Esophagus (tissue), 2 donors: ENCODE measurements at regions not wholly inside any gene's neighbourhood (a gene's known extent, or its start where the extent isn't known, plus 50 kb on each side); places are given as distances from the start of the nearest gene placed in this dataset.
"Not testable (repeated sequence)": the region's sequence is repeated elsewhere in the genome, so short reads cannot be mapped to it uniquely, and the experiment has no call there.

Experiments
- H3K27ac ChIP-seq, 2 donors: one replicate each; pipeline ENCODE4 v1.5.1; 2013; ENCODE audit warnings: low read depth in 2 of 2, mild to moderate bottlenecking in 2 of 2, inconsistent platforms in 1 of 2, low read length in 1 of 2, moderate library complexity in 1 of 2
- H3K27me3 ChIP-seq, 2 donors: one replicate each; pipeline ENCODE4 v1.6.1; 2013; ENCODE audit warnings: low read length in 2 of 2, control low read depth in 1 of 2, mild to moderate bottlenecking in 1 of 2; ENCODE audit not compliant: insufficient read depth in 2 of 2, control insufficient read depth in 1 of 2
- H3K36me3 ChIP-seq, 2 donors: one replicate each; pipeline ENCODE4 v1.6.1; 2013; ENCODE audit warnings: low read length in 1 of 2; ENCODE audit not compliant: control insufficient read depth in 2 of 2, insufficient read depth in 2 of 2
- H3K4me1 ChIP-seq, 2 donors: one replicate each; pipeline ENCODE4 v1.6.1; 2013; ENCODE audit warnings: low read length in 1 of 2; ENCODE audit not compliant: control insufficient read depth in 2 of 2, insufficient read depth in 2 of 2
- H3K4me3 ChIP-seq, 2 donors: one replicate each; pipeline ENCODE4 v1.5.1; 2013; ENCODE audit warnings: low read length in 2 of 2, mild to moderate bottlenecking in 2 of 2, low read depth in 1 of 2, moderate library complexity in 1 of 2
- H3K9me3 ChIP-seq, 2 donors: one replicate each; pipeline ENCODE4 v1.6.1; 2013; ENCODE audit warnings: mild to moderate bottlenecking in 2 of 2, low read depth in 1 of 2, low read length in 1 of 2, moderate library complexity in 1 of 2; ENCODE audit not compliant: control insufficient read depth in 2 of 2, insufficient read depth in 1 of 2
- WGBS, 2 donors: extraction: QIAGEN DNeasy Blood & Tissue Kit; methylation state at CpG; one replicate each; pipeline ENCODE4 v1.1.7; 2013; 5-methylcytosine and 5-hydroxymethylcytosine counted together
- donor health status: healthy with polysubstance abuse.
- donor health status: Bipolar disorder and iron deficiency.

DNA sequence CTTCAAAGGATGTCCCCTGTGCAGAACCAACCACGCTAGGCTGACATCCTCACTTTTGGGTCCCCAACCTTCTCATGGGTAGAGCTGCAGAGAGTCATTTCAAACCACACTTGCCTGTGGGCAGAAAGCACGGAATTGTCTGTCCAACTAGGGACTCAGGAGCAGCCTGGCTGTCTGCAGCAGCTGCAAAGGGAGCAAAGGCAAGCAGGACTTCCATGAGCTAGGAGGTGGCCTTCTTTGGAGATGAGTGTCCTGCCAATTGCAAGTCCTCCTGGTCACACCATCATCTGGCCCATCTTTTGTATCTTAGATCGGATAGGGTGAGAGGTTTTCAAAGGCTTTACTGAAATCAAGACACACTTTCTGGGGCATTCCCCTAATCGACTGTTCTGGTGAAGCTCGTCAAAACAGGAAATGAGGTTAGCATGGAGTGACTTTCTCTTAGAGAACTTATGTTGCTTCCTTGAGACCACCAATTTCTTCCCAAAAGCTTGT, 222.3 kb upstream of the PLGLB2 start:
- H3K27ac ChIP-seq, H3K9me3 ChIP-seq, H3K4me3 ChIP-seq, H3K36me3 ChIP-seq, H3K27me3 ChIP-seq, H3K4me1 ChIP-seq: not testable (repeated sequence)
- 67 to 86% methylated on average over 1 to 4 of the region's 5 CpGs for WGBS, 2 donors

DNA sequence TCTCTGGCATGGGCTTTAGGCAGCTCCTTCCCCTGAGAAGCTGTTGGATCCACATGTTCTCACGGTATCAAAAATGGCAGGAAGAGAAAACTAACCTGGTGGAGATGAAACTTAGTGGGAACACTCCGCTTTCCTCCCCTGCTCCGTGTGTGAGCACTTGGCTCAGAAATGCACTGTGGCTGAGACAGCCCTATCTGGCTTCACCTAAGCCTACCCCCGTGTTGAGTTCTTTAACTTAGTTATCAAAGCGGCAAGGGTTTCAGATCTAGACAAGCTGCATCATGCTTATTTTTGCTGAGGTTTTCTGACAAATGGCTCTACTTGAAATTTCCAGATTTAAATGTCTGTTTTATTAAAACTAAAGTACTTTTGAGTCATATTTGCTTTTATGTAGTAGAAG, 221.6 kb upstream of the PLGLB2 start:
- not testable (repeated sequence) for H3K9me3 ChIP-seq, H3K4me1 ChIP-seq, H3K27me3 ChIP-seq, H3K36me3 ChIP-seq, H3K4me3 ChIP-seq, H3K27ac ChIP-seq
- WGBS, 2 donors, result 63 to 69% methylated on average over 2 to 3 of the region's 5 CpGs

DNA sequence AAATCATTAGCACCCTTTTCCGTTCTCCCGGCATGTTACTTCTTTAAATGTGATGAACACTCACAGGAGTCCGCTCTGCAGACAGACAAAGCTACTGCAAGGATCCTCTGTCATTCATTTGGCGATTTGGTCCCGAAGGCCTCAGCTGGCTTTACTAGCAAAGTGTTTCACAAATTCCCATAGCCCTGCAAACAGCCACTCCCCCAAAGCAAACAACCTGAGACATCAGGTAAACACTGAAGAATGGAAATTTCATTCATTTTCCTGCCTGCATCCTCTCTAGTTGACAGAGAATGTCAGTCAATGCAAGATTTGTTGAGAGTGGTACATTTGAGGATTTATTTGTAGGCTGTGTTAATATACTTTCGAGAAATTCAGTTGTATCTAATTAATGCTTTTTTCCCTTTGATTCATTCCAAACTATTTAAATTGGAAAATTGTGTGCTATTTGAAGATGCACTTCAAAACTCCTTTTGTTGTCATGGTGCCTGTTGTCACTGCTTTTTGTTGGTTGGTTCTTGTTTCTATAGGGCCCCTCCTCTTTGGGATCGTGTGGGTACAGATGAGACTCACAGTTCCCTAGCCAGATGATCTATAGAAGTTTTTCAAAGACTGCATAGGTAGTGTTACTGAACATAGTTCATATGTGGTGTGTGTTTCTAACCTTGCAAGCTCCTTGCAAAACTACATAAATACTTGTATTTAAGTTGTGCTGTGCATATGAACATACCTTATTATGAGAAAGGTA, 215.7 kb upstream of the PLGLB2 start:
- H3K4me1 ChIP-seq, H3K27ac ChIP-seq, H3K9me3 ChIP-seq, H3K36me3 ChIP-seq, H3K4me3 ChIP-seq, H3K27me3 ChIP-seq: not testable (repeated sequence)
- WGBS, 2 donors, result 59 to 61% methylated on average over 4 to 5 of the region's 7 CpGs

DNA sequence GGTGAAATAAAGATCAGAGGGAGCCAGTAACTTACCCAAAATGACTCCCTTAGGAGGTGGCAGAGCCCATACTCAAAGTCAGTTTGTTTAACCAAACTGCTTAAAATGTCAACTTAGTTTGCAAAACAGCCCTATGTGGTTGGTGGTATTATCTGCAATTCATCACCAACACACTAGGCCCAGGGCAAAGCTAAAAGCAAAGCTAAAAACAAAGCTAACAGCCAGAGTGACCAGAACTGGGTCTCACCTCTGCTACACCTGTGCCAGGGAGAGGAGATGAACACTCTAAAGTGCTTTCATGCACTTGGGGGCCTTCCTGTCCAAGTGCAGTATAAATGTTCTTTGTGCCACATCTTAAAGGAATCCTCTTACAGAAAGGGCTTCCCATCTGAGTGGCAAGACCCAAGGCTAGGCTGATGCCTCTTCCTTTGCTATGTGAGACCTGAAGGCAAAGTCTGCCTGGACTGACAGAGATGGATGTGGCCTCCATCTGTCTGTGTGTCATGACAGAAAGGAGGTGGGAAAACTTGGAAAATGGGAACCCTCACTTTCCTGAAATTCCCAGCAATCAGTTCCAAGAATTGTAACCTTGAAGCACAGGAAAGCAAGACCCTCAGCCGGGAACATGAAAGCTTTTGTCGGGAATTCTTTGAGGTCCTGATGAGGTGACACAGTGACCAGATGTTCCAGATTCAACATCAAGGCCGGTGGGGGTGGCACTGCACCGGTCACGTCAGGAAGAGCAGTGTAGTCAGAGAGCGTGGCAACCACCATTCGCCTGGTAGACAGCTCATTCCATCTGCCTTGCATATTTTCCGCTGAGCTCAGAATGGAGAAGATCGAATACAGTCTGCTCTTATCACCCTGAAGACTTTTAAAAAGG, 214.3 kb upstream of the PLGLB2 start:
- H3K9me3 ChIP-seq, H3K27me3 ChIP-seq, H3K4me1 ChIP-seq, H3K27ac ChIP-seq, H3K4me3 ChIP-seq, H3K36me3 ChIP-seq: not testable (repeated sequence)
- 43 to 53% methylated on average over 5 of the region's 9 CpGs for WGBS, 2 donors

DNA sequence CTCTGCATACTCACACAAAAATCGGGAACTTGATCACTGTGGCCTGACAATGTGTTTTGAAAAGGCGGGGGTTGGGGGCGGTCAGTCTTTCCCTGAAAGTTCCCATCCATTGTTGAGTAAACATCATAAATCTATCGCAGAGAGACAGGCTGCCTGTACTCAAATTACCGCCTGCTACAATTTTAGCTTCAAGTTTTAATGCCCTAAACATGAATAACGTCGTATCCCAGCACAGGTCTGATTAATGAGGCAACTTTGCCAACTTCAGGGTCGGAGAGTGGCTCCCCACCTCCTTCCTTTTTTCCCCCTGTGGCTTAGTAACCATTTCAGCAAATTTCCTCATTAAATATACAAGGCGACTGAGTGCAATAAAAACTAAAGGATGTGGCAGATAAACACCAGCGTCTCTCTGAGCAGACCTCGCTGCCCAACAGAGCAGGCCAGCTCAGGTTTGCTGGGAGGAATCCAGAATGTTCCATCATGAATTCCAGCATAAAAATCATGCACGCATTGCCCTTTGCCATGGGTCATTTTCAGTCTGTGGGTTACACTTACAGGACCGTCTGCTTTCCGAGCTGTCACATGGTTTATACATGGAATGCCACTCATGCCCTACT, 213.5 kb upstream of the PLGLB2 start:
- no CpG with 5 or more reads among the region's 14 CpGs for WGBS, 2 donors
- H3K36me3 ChIP-seq, H3K4me3 ChIP-seq, H3K27me3 ChIP-seq, H3K9me3 ChIP-seq, H3K4me1 ChIP-seq, H3K27ac ChIP-seq: not testable (repeated sequence)

DNA sequence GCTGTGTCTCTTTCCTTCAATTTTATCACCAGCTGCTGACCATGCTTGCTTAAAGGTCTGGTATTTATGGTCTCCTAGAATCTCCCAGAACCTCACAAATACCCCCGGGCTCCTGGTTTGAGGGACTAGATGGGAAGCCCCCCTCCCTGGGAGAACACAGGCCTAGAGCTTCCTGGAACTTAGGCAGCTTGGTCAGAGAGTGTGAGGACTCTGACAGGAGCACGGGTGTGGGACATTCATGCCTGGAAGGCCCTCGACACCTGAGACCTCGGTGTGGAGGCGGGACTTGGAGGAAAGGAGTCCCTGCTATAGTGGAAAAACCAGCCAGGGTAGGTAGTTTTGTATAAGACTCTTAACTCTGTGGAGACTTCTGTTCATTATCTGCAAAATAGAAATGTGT, 211.5 kb upstream of the PLGLB2 start:
- not testable (repeated sequence) for H3K4me1 ChIP-seq, H3K9me3 ChIP-seq, H3K27ac ChIP-seq, H3K27me3 ChIP-seq, H3K4me3 ChIP-seq, H3K36me3 ChIP-seq
- WGBS, 2 donors, result 57 to 75% methylated on average over 2 of the region's 5 CpGs

DNA sequence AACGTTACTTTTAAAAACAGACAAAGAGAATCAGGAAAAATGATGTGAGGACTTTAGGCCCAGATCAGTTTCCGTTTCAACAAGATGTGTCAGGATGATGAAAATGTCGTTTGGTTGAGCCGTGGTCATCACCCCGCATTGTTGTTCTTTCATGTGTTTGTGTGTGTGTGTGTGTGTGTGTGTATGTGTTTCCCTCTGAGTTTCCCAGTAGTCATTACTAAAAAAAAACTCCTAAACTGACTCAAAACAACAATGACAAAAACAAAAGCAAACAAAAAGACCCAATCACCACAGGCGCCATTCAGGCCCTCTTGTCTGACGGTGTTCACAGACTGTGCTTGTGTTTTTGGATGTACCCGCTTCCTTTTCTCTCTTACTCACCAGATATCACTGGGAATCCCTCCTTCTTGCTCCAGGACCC, 210.6 kb upstream of the PLGLB2 start:
- H3K9me3 ChIP-seq, H3K27ac ChIP-seq, H3K4me1 ChIP-seq, H3K27me3 ChIP-seq, H3K36me3 ChIP-seq, H3K4me3 ChIP-seq: not testable (repeated sequence)
- 83 to 87% methylated on average over 4 to 6 of the region's 8 CpGs for WGBS, 2 donors

DNA sequence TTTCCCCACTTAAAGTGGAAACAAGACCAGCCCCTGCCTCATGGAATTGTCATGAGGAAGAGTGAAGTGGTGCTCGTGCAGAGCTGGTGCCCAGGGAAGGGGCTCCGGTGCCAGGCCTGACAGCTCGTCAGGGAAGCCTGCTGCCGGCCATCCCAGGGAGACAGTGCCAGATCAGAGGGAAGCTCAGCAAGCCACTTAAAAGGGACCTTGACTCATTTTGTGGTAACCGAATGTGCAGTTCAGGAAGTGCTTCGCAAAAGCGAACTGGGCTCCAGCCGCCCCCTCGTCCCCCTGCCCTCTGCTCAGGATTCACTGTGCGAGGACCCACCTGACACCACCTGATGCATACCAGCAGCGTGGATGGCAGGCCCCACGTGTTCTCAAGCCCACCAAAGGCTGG, 209.6 kb upstream of the PLGLB2 start:
- H3K9me3 ChIP-seq, H3K36me3 ChIP-seq, H3K27me3 ChIP-seq, H3K27ac ChIP-seq, H3K4me3 ChIP-seq, H3K4me1 ChIP-seq: not testable (repeated sequence)
- WGBS, 2 donors, result 83 to 98% methylated on average over 3 to 4 of the region's 12 CpGs

DNA sequence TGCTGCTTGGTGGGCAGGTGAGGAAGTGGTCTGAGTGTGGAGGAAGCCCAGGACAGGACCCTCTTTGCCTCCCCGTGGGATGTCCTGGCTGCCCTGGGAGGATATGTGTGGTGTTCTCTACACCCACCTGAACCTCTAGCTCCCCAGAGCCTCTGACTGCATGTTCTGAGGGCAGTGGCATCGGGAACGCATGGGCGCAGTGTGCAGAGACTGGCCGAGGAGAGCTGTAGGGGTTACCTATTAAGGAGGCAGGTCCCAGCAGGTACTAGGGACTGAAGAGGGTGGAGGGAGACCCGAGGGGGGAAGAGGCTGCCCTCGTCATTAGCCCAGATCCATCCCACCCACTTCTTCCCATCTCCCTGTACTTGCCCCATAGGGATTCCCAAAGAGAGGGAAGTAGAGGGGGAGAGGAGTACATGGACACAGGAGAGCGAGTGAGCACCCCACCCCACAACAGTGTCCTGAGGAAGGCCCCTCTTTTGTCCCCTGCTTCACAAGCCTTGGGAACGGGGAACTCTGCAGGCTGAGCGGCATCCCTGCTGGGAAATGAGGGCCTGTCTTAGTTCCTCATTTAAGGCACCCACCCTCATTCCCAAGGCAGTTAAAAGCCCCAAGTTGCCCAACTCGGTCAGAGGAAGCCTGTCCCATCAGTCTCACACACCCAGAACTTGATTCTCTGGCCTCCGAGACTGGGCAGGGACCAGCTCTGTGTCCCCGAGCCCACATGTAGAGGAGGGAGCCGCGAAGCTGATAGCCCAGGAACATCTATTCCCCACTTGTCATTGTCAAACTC, 208.5 kb upstream of the PLGLB2 start:
- WGBS, 2 donors, result 95 to 96% methylated on average over 11 of the region's 15 CpGs
- not testable (repeated sequence) for H3K4me1 ChIP-seq, H3K27ac ChIP-seq

More for the DNA sequence above, 208.5 kb upstream of the PLGLB2 start:
- not testable (repeated sequence) for H3K36me3 ChIP-seq, H3K4me3 ChIP-seq, H3K9me3 ChIP-seq, H3K27me3 ChIP-seq
